ENCODE measurements at regions not wholly inside any gene's neighbourhood (a gene's known extent, or its start where the extent isn't known, plus 50 kb on each side); places are given as distances from the start of the nearest gene placed in this dataset.

- Mint-ChIP-seq H3K27ac (ENCODE audit: unreplicated experiment) (no peak overlapping the region), H3K9me3 (ENCODE audit: low read depth, unreplicated experiment) (no peaks in the 10 kb centered on the region), H3K36me3 (ENCODE audit: insufficient read depth, unreplicated experiment) (no peaks in the 10 kb centered on the region), H3K27me3 (ENCODE audit: unreplicated experiment) (no peaks in the 10 kb centered on the region), H3K4me3 (ENCODE audit: low read depth, unreplicated experiment) (no peak overlapping the region), H3K4me1 (ENCODE audit: low read depth, unreplicated experiment) (peaks cover 10% of the 10 kb centered on the region)
- DNase-seq, result no peak
- CTCF ChIA-PET, result no interaction called here
- BruUV-seq (replicated peaks), result no TSS peak
- intact Hi-C loops (cut with micrococcal nuclease; ENCODE audit: unreplicated experiment), result no loop called here
- TF ChIP-seq CTCF (IDR thresholded peaks at IDR 0.05; ENCODE audit: unreplicated experiment), result no peak
Observed at GRCh38 chr6:79788756-79789155, 157.6 kb downstream of the SH3BGRL2 start.

- BruUV-seq (replicated peaks), result no TSS peak
- DNase-seq, result no peak
- Mint-ChIP-seq H3K27ac (ENCODE audit: unreplicated experiment) (no peak overlapping the region), H3K9me3 (ENCODE audit: low read depth, unreplicated experiment) (no peaks in the 10 kb centered on the region), H3K36me3 (ENCODE audit: insufficient read depth, unreplicated experiment) (no peaks in the 10 kb centered on the region), H3K4me3 (ENCODE audit: low read depth, unreplicated experiment) (no peak overlapping the region), H3K4me1 (ENCODE audit: low read depth, unreplicated experiment) (peaks cover 10% of the 10 kb centered on the region), H3K27me3 (ENCODE audit: unreplicated experiment) (no peaks in the 10 kb centered on the region)
- TF ChIP-seq CTCF (IDR thresholded peaks at IDR 0.05; ENCODE audit: unreplicated experiment), result no peak
- CTCF ChIA-PET, result no interaction called here
- intact Hi-C loops (cut with micrococcal nuclease; ENCODE audit: unreplicated experiment), result no loop called here
Observed at GRCh38 chr6:79787626-79788025, 156.5 kb downstream of the SH3BGRL2 start.

GRCh38 chr6:79784395-79784753 lies 153.2 kb downstream of the SH3BGRL2 start:
- no peak overlapping the region for H3K27ac Mint-ChIP-seq (ENCODE audit: unreplicated experiment)
- no peaks in the 10 kb centered on the region for H3K36me3 Mint-ChIP-seq (ENCODE audit: insufficient read depth, unreplicated experiment)
- no peak for TF ChIP-seq CTCF (IDR thresholded peaks at IDR 0.05; ENCODE audit: unreplicated experiment)
- H3K4me1 Mint-ChIP-seq (ENCODE audit: low read depth, unreplicated experiment), result peaks cover 2% of the 10 kb centered on the region
- CTCF ChIA-PET, result no interaction called here
- DNase-seq, result no peak
- H3K27me3 Mint-ChIP-seq (ENCODE audit: unreplicated experiment), result no peaks in the 10 kb centered on the region
- no peak overlapping the region for H3K4me3 Mint-ChIP-seq (ENCODE audit: low read depth, unreplicated experiment)
- intact Hi-C loops (cut with micrococcal nuclease; ENCODE audit: unreplicated experiment), result no loop called here
- no peaks in the 10 kb centered on the region for H3K9me3 Mint-ChIP-seq (ENCODE audit: low read depth, unreplicated experiment)
- BruUV-seq (replicated peaks), result no TSS peak

- CTCF ChIA-PET, result no interaction called here
Observed at GRCh38 chr6:79783670-79784394, 152.7 kb downstream of the SH3BGRL2 start.

More at GRCh38 chr6:79783670-79784394, 152.7 kb downstream of the SH3BGRL2 start:
- no TSS peak for BruUV-seq (replicated peaks)
- Mint-ChIP-seq H3K4me1 (ENCODE audit: low read depth, unreplicated experiment) (no peaks in the 10 kb centered on the region), H3K27ac (ENCODE audit: unreplicated experiment) (no peak overlapping the region), H3K27me3 (ENCODE audit: unreplicated experiment) (no peaks in the 10 kb centered on the region), H3K36me3 (ENCODE audit: insufficient read depth, unreplicated experiment) (no peaks in the 10 kb centered on the region), H3K9me3 (ENCODE audit: low read depth, unreplicated experiment) (no peaks in the 10 kb centered on the region), H3K4me3 (ENCODE audit: low read depth, unreplicated experiment) (no peak overlapping the region)
- TF ChIP-seq CTCF (IDR thresholded peaks at IDR 0.05; ENCODE audit: unreplicated experiment), result no peak
- DNase-seq, result no peak
- intact Hi-C loops (cut with micrococcal nuclease; ENCODE audit: unreplicated experiment), result no loop called here
